ENCODE measurements at regions not wholly inside any gene's neighbourhood (a gene's known extent, or its start where the extent isn't known, plus 50 kb on each side); places are given as distances from the start of the nearest gene placed in this dataset.

- TF ChIP-seq CTCF (IDR thresholded peaks at IDR 0.05) = no peak
- TF ChIP-seq POLR2A (IDR thresholded peaks at IDR 0.05) = no peak
Measured at GRCh38 chr5:38707352-38708210, 138.2 kb upstream of the OSMR start.

All from lower leg skin (tissue), 3 donors.